HEK293 (cell line): ENCODE measurements at regions not wholly inside any gene's neighbourhood (a gene's known extent, or its start where the extent isn't known, plus 50 kb on each side); places are given as distances from the start of the nearest gene placed in this dataset.
A peak's percentile ranks its signal among the peaks of the same experiment; 100 is the strongest.

ENCODE experiments used
- BCL11A ChIP-seq: fragments of 450-650 bp; formaldehyde crosslinking; IDR thresholded peaks from 2 replicates; pipeline ENCODE4 v1.5.1; 2016; ENCODE audit warnings: low read depth, missing biosample characterization, missing genetic modification characterization
- HOXC10 ChIP-seq: sonication (generic); formaldehyde crosslinking; IDR thresholded peaks from 2 replicates; pipeline ENCODE4 v1.8.1; 2023; ENCODE audit warnings: mild to moderate bottlenecking, missing genetic modification reagents
- KLF7 ChIP-seq: fragments of 450-650 bp; formaldehyde crosslinking; IDR thresholded peaks from 2 replicates; pipeline ENCODE4 v1.5.1; 2016; ENCODE audit warnings: missing biosample characterization, missing genetic modification characterization, borderline replicate concordance
- MYNN ChIP-seq: fragments of 450-650 bp; formaldehyde crosslinking; IDR thresholded peaks from 2 replicates; pipeline ENCODE4 v1.5.1; 2016; ENCODE audit warnings: missing biosample characterization, missing genetic modification characterization, borderline replicate concordance
- OVOL3 ChIP-seq: fragments of 450-650 bp; formaldehyde crosslinking; IDR thresholded peaks from 2 replicates; pipeline ENCODE4 v1.5.1; 2016; ENCODE audit warnings: missing biosample characterization, missing genetic modification characterization
- PBX3 ChIP-seq: sonication (generic); formaldehyde crosslinking; IDR thresholded peaks from 2 replicates; pipeline ENCODE4 v1.8.1; 2022; ENCODE audit warnings: mild to moderate bottlenecking, moderate library complexity, missing genetic modification reagents
- SETDB1 ChIP-seq: IDR thresholded peaks from one replicate; pipeline ENCODE4 v1.6.1; 2017; ENCODE audit warnings: mild to moderate bottlenecking, low read length, moderate library complexity, mixed read lengths; ENCODE audit not compliant: insufficient read length
- TRIM28 ChIP-seq: IDR thresholded peaks from 2 replicates; pipeline ENCODE4 v1.6.1; 2011; ENCODE audit warnings: low read length, control low read depth, borderline replicate concordance
- ZEB2 ChIP-seq: fragments of 450-650 bp; formaldehyde crosslinking; IDR thresholded peaks from 2 replicates; pipeline ENCODE4 v1.5.1; 2016; ENCODE audit warnings: missing biosample characterization, missing genetic modification characterization
- ZNF114 ChIP-seq: fragments of 450-650 bp; formaldehyde crosslinking; IDR thresholded peaks from 2 replicates; pipeline ENCODE4 v1.5.0; 2017; ENCODE audit warnings: missing biosample characterization, missing genetic modification characterization
- ZNF174 ChIP-seq: fragments of 450-650 bp; formaldehyde crosslinking; IDR thresholded peaks from 2 replicates; pipeline ENCODE4 v1.5.0; 2017; ENCODE audit warnings: missing biosample characterization, mild to moderate bottlenecking, missing genetic modification characterization
- ZNF184 ChIP-seq: fragments of 450-650 bp; IDR thresholded peaks from 2 replicates; pipeline ENCODE4 v1.5.1; 2018; ENCODE audit warnings: missing biosample characterization, mild to moderate bottlenecking, missing genetic modification characterization
- ZNF202 ChIP-seq: fragments of 450-650 bp; formaldehyde crosslinking; IDR thresholded peaks from 2 replicates; pipeline ENCODE4 v1.5.1; 2016; ENCODE audit warnings: missing biosample characterization, missing genetic modification characterization, borderline replicate concordance
- ZNF221 ChIP-seq: fragments of 450-650 bp; formaldehyde crosslinking; IDR thresholded peaks from 2 replicates; pipeline ENCODE4 v1.5.1; 2017; ENCODE audit warnings: missing biosample characterization, missing genetic modification characterization, borderline replicate concordance
- ZNF280C ChIP-seq: fragments of 450-650 bp; formaldehyde crosslinking; IDR thresholded peaks from 2 replicates; pipeline ENCODE4 v1.5.1; 2016; ENCODE audit warnings: missing biosample characterization, missing genetic modification characterization
- ZNF324 ChIP-seq: fragments of 450-650 bp; formaldehyde crosslinking; IDR thresholded peaks from 2 replicates; pipeline ENCODE4 v1.5.1; 2016; ENCODE audit warnings: missing biosample characterization, missing genetic modification characterization
- ZNF366 ChIP-seq: fragments of 450-650 bp; formaldehyde crosslinking; conservative IDR thresholded peaks from 2 replicates; pipeline ENCODE4 v1.5.1; 2016; ENCODE audit warnings: missing biosample characterization, missing genetic modification characterization
- ZNF404 ChIP-seq: fragments of 450-650 bp; formaldehyde crosslinking; IDR thresholded peaks from 2 replicates; pipeline ENCODE4 v1.5.1; 2017; ENCODE audit warnings: missing biosample characterization, missing genetic modification characterization
- ZNF416 ChIP-seq: fragments of 450-650 bp; formaldehyde crosslinking; IDR thresholded peaks from 2 replicates; pipeline ENCODE4 v1.5.1; 2016; ENCODE audit warnings: missing biosample characterization, missing genetic modification characterization
- ZNF426 ChIP-seq: fragments of 450-650 bp; formaldehyde crosslinking; IDR thresholded peaks from 2 replicates; pipeline ENCODE4 v1.5.1; 2017; ENCODE audit warnings: missing biosample characterization, missing genetic modification characterization, mild to moderate bottlenecking, inconsistent platforms, moderate library complexity
- ZNF473 ChIP-seq: fragments of 450-650 bp; formaldehyde crosslinking; IDR thresholded peaks from 2 replicates; pipeline ENCODE4 v1.5.1; 2017; ENCODE audit warnings: missing biosample characterization, missing genetic modification characterization
- ZNF48 ChIP-seq: fragments of 450-650 bp; formaldehyde crosslinking; IDR thresholded peaks from 2 replicates; pipeline ENCODE4 v1.5.1; 2016; ENCODE audit warnings: missing biosample characterization, missing genetic modification characterization
- ZNF514 ChIP-seq: fragments of 450-650 bp; formaldehyde crosslinking; IDR thresholded peaks from 2 replicates; pipeline ENCODE4 v1.5.1; 2016; ENCODE audit warnings: missing biosample characterization, missing genetic modification characterization
- ZNF518A ChIP-seq: fragments of 450-650 bp; formaldehyde crosslinking; conservative IDR thresholded peaks from 2 replicates; pipeline ENCODE4 v1.5.1; 2016; ENCODE audit warnings: low read depth, missing biosample characterization, missing genetic modification characterization
- ZNF558 ChIP-seq: fragments of 450-650 bp; formaldehyde crosslinking; IDR thresholded peaks from 2 replicates; pipeline ENCODE4 v1.5.1; 2016; ENCODE audit warnings: missing biosample characterization, missing genetic modification characterization
- ZNF610 ChIP-seq: fragments of 450-650 bp; formaldehyde crosslinking; IDR thresholded peaks from 2 replicates; pipeline ENCODE4 v1.5.1; 2016; ENCODE audit warnings: missing biosample characterization, missing genetic modification characterization, borderline replicate concordance
- ZNF626 ChIP-seq: fragments of 450-650 bp; sonication (Bioruptor Pico); formaldehyde crosslinking; IDR thresholded peaks from 2 replicates; pipeline ENCODE4 v1.5.1; 2018; ENCODE audit warnings: missing biosample characterization, missing genetic modification characterization, inconsistent platforms
- ZNF629 ChIP-seq: fragments of 450-650 bp; formaldehyde crosslinking; IDR thresholded peaks from 2 replicates; pipeline ENCODE4 v1.5.1; 2017; ENCODE audit warnings: missing biosample characterization, missing genetic modification characterization
- ZNF664 ChIP-seq: fragments of 450-650 bp; formaldehyde crosslinking; IDR thresholded peaks from 2 replicates; pipeline ENCODE4 v1.5.1; 2016; ENCODE audit warnings: missing biosample characterization, missing genetic modification characterization
- ZSCAN5A ChIP-seq: fragments of 450-650 bp; formaldehyde crosslinking; IDR thresholded peaks from 2 replicates; pipeline ENCODE4 v1.5.1; 2016; ENCODE audit warnings: missing biosample characterization, missing genetic modification characterization

GRCh38 chr1:80054129-80054528 is 1047.6 kb upstream of the ADGRL4 start (continued):
- no peak for TF ChIP-seq PBX3 (CRISPR knock-in tag)
- TF ChIP-seq OVOL3 (tag by site-specific recombination): peak; percentile 74
- no peak for TF ChIP-seq HOXC10 (CRISPR knock-in tag)
- peak; percentile 99; the same call in 1 of the 2 replicates for TF ChIP-seq ZNF221 (tag by site-specific recombination)
- TF ChIP-seq ZNF366 (tag by site-specific recombination): peak; percentile 91
- TF ChIP-seq ZNF558 (tag by site-specific recombination): peak; percentile 94
- TF ChIP-seq ZNF324 (tag by site-specific recombination): peak; percentile 98
- TF ChIP-seq ZNF280C (tag by site-specific recombination): no peak
- peak; percentile 95 for TF ChIP-seq ZNF629 (tag by site-specific recombination)
- TF ChIP-seq ZNF416 (tag by site-specific recombination): 0 out of 2 replicates have a peak, but pooled peaks have one; percentile 16
- TF ChIP-seq ZNF174 (tag by site-specific recombination): peak; percentile 99
- peak; percentile 40 for TF ChIP-seq SETDB1
- no peak for TF ChIP-seq ZNF426 (tag by site-specific recombination)
- TF ChIP-seq ZNF404: peak; percentile 30; the same call in 1 of the 2 replicates
- peak; percentile 98 for TF ChIP-seq TRIM28
- no peak for TF ChIP-seq ZNF48 (tag by site-specific recombination)
- peak; percentile 98 for TF ChIP-seq BCL11A
- TF ChIP-seq ZNF114 (tag by site-specific recombination): peak; percentile 92; the same call in 1 of the 2 replicates
- peak; percentile 99 for TF ChIP-seq ZNF184 (tag by site-specific recombination)
- peak; percentile 99 for TF ChIP-seq ZNF626 (tag by site-specific recombination)
- peak; percentile 89; the same call in 1 of the 2 replicates for TF ChIP-seq ZNF610
- TF ChIP-seq ZNF518A (tag by site-specific recombination): peak; percentile 71
- TF ChIP-seq KLF7 (tag by site-specific recombination): peak; percentile 66; the same call in 1 of the 2 replicates
- no peak for TF ChIP-seq ZNF514 (tag by site-specific recombination)
- TF ChIP-seq ZNF664 (tag by site-specific recombination): 0 out of 2 replicates have a peak, but pooled peaks have one; percentile 61
- peak; percentile 37; the same call in 1 of the 2 replicates for TF ChIP-seq MYNN
- no peak for TF ChIP-seq ZNF202 (tag by site-specific recombination)
- TF ChIP-seq ZSCAN5A (tag by site-specific recombination): peak; percentile 58; the same call in 1 of the 2 replicates
- TF ChIP-seq ZNF473: peak; percentile 97
- peak; percentile 96 for TF ChIP-seq ZEB2 (tag by site-specific recombination)
